GM23338 (cell line): ENCODE measurements at regions not wholly inside any gene's neighbourhood (a gene's known extent, or its start where the extent isn't known, plus 50 kb on each side); places are given as distances from the start of the nearest gene placed in this dataset.

ENCODE experiments used
- ATAC-seq: fragments of 200-7000 bp; cut with Tn5 transposase; 3 replicates; pipeline ENCODE4 v1.9.1; 2020
- DNase-seq: peaks from one replicate; pipeline ENCODE4 v3.0.0-alpha.2; 2015; ENCODE audit warnings: low spot score
- H2AFZ ChIP-seq: fragments of 200-600 bp; sonication (generic); 2 replicates; pipeline ENCODE4 v1.8.0; 2016; ENCODE audit warnings: antibody characterized with exemption, mild to moderate bottlenecking, moderate library complexity
- H3F3A ChIP-seq: fragments of 200-600 bp; sonication (generic); replicated peaks from 2 replicates; pipeline ENCODE4 v1.8.0; 2017; ENCODE audit warnings: antibody characterized with exemption, mixed run types, low read depth
- H3K27ac ChIP-seq: fragments of 200-600 bp; sonication (generic); 2 replicates; pipeline ENCODE4 v1.6.1; 2016; ENCODE audit warnings: low read depth
- H3K27me3 ChIP-seq: fragments of 200-600 bp; sonication (generic); 2 replicates; pipeline ENCODE4 v1.8.0; 2016; ENCODE audit warnings: mild to moderate bottlenecking, mixed run types, moderate library complexity; ENCODE audit not compliant: insufficient read depth
- H3K36me3 ChIP-seq: fragments of 200-600 bp; sonication (generic); 2 replicates; pipeline ENCODE4 v1.8.0; 2016; ENCODE audit warnings: mild to moderate bottlenecking; ENCODE audit not compliant: insufficient read depth
- H3K4me1 ChIP-seq: fragments of 200-600 bp; sonication (generic); 2 replicates; pipeline ENCODE4 v1.8.0; 2016; ENCODE audit warnings: mild to moderate bottlenecking, moderate library complexity; ENCODE audit not compliant: insufficient read depth
- H3K4me2 ChIP-seq: fragments of 200-600 bp; sonication (generic); 2 replicates; pipeline ENCODE4 v1.7.1; 2017; ENCODE audit warnings: mixed run types
- H3K4me3 ChIP-seq: fragments of 200-600 bp; sonication (generic); 2 replicates; pipeline ENCODE4 v1.6.1; 2016; ENCODE audit warnings: mixed run types
- H3K79me2 ChIP-seq: fragments of 200-600 bp; sonication (generic); replicated peaks from 2 replicates; pipeline ENCODE4 v1.8.0; 2017; ENCODE audit warnings: mild to moderate bottlenecking; ENCODE audit not compliant: insufficient read depth
- H3K9me2 ChIP-seq: fragments of 200-600 bp; sonication (generic); 2 replicates; pipeline ENCODE4 v1.8.0; 2017; ENCODE audit not compliant: insufficient read depth
- H4K20me1 ChIP-seq: fragments of 200-600 bp; sonication (generic); replicated peaks from 2 replicates; pipeline ENCODE4 v1.8.0; 2017; ENCODE audit warnings: mild to moderate bottlenecking; ENCODE audit not compliant: insufficient read depth
- H3K27ac Mint-ChIP-seq: 2 replicates; pipeline ENCODE4 v1.8.0; 2020; ENCODE audit warnings: inconsistent platforms, mild to moderate bottlenecking, moderate library complexity, mixed read lengths
- H3K27me3 Mint-ChIP-seq: 3 replicates; pipeline ENCODE4 v1.8.0; 2022; ENCODE audit warnings: low read depth, mild to moderate bottlenecking, moderate library complexity, mixed read lengths, inconsistent platforms; ENCODE audit not compliant: insufficient read depth, poor library complexity
- H3K36me3 Mint-ChIP-seq: 3 replicates; pipeline ENCODE4 v1.8.0; 2021; ENCODE audit warnings: low read depth, mild to moderate bottlenecking, inconsistent platforms, moderate library complexity, mixed read lengths
- H3K4me1 Mint-ChIP-seq: 3 replicates; pipeline ENCODE4 v1.8.0; 2020; ENCODE audit warnings: mild to moderate bottlenecking, inconsistent platforms, mixed read lengths
- H3K4me3 Mint-ChIP-seq: 3 replicates; pipeline ENCODE4 v1.8.0; 2021; ENCODE audit warnings: moderate library complexity, mild to moderate bottlenecking, inconsistent platforms, mixed read lengths
- H3K9me3 Mint-ChIP-seq: 3 replicates; pipeline ENCODE4 v1.8.0; 2020; ENCODE audit warnings: moderate library complexity, mild to moderate bottlenecking, inconsistent platforms, mixed read lengths
- CREB1 ChIP-seq: fragments of 250-450 bp; sonication (Bioruptor Pico); IDR thresholded peaks from 2 replicates; pipeline ENCODE4 v1.5.0; 2020; ENCODE audit warnings: low read depth, mild to moderate bottlenecking, moderate library complexity
- CTCF ChIP-seq, 2 experiments: fragments of 200-600 bp in 1 of 2; sonication (generic) in 1 of 2; conservative IDR thresholded peaks; 2 replicates each; pipeline versions ENCODE4 v1.5.1 to v1.6.1; 2016 to 2017; ENCODE audit warnings: antibody characterized with exemption in 2 of 2, low read depth in 2 of 2, mild to moderate bottlenecking in 2 of 2, moderate library complexity in 1 of 2
- EZH2 ChIP-seq: fragments of 200-600 bp; sonication (generic); IDR thresholded peaks from one replicate; pipeline ENCODE4 v1.8.0; 2017; ENCODE audit warnings: antibody characterized with exemption, mild to moderate bottlenecking, low read depth; ENCODE audit not compliant: unreplicated experiment
- EZH2phosphoT487 ChIP-seq: fragments of 200-600 bp; sonication (generic); IDR thresholded peaks from one replicate; pipeline ENCODE4 v1.8.1; 2018; ENCODE audit warnings: antibody characterized with exemption; ENCODE audit not compliant: unreplicated experiment
- JUNB ChIP-seq: IDR thresholded peaks from one replicate; pipeline ENCODE4 v1.6.1; 2016; ENCODE audit warnings: antibody characterized with exemption; ENCODE audit not compliant: unreplicated experiment
- NANOG ChIP-seq: IDR thresholded peaks from 2 replicates; pipeline ENCODE4 v1.6.1; 2016; ENCODE audit warnings: antibody characterized with exemption, borderline replicate concordance
- POLR2AphosphoS5 ChIP-seq: IDR thresholded peaks from 2 replicates; pipeline ENCODE4 v1.6.1; 2016; ENCODE audit warnings: antibody characterized with exemption, low read depth
- REST ChIP-seq: IDR thresholded peaks from one replicate; pipeline ENCODE4 v1.6.1; 2018; ENCODE audit warnings: antibody characterized with exemption; ENCODE audit not compliant: unreplicated experiment
- STAT1 ChIP-seq: IDR thresholded peaks from one replicate; pipeline ENCODE4 v1.6.1; 2016; ENCODE audit warnings: antibody characterized with exemption; ENCODE audit not compliant: unreplicated experiment
- ZNF114 ChIP-seq: fragments of 250-450 bp; sonication (Bioruptor Pico); IDR thresholded peaks from 2 replicates; pipeline ENCODE4 v1.5.0; 2020; ENCODE audit warnings: mild to moderate bottlenecking, moderate library complexity
- ZNF331 ChIP-seq: fragments of 250-450 bp; sonication (Bioruptor Pico); IDR thresholded peaks from 2 replicates; pipeline ENCODE4 v1.5.0; 2020; ENCODE audit warnings: low read depth, mild to moderate bottlenecking, moderate library complexity
- ZNF462 ChIP-seq: fragments of 250-450 bp; sonication (Bioruptor Pico); IDR thresholded peaks from 2 replicates; pipeline ENCODE4 v1.5.0; 2020; ENCODE audit warnings: mild to moderate bottlenecking, moderate library complexity
- TF ChIP-seq, protein P1 (sequence below): IDR thresholded peaks from 2 replicates; pipeline ENCODE4 v1.6.1; 2016; ENCODE audit warnings: antibody characterized with exemption

- Histone ChIP-seq H3K4me2 (no peak overlapping the region), H3K79me2 (no peaks in the 10 kb centered on the region), H3K36me3 (no peaks in the 10 kb centered on the region), H2AFZ (no peak overlapping the region), H3K9me2 (0 out of 2 replicates have a peak, but pooled peaks cover 4% of the 10 kb centered on the region), H4K20me1 (no peaks in the 10 kb centered on the region), H3K27ac (no peak overlapping the region), H3F3A (no peaks in the 10 kb centered on the region), H3K4me1 (no peaks in the 10 kb centered on the region), H3K4me3 (no peak overlapping the region), H3K27me3 (no peaks in the 10 kb centered on the region)
- H3K4me1 Mint-ChIP-seq: no peaks in the 10 kb centered on the region
- no peaks in the 10 kb centered on the region for H3K9me3 Mint-ChIP-seq
- ATAC-seq: no peak
- H3K27ac Mint-ChIP-seq: no peak overlapping the region
- no peak for DNase-seq
- H3K36me3 Mint-ChIP-seq: no peaks in the 10 kb centered on the region
- H3K27me3 Mint-ChIP-seq: peaks cover 2% of the 10 kb centered on the region
- TF ChIP-seq NANOG (no peak), REST (no peak), CREB1 (CRISPR knock-in tag) (no peak), ZNF462 (no peak), CTCF (conservative IDR thresholded peaks at IDR 0.05; ENCODE audit: low read depth in 2 of 2) (no peak), EZH2 (no peak), JUNB (no peak), POLR2AphosphoS5 (no peak), EZH2phosphoT487 (no peak), STAT1 (no peak), ZNF331 (CRISPR knock-in tag) (no peak), ZNF114 (CRISPR knock-in tag) (no peak)
- TF ChIP-seq, protein P1, sequence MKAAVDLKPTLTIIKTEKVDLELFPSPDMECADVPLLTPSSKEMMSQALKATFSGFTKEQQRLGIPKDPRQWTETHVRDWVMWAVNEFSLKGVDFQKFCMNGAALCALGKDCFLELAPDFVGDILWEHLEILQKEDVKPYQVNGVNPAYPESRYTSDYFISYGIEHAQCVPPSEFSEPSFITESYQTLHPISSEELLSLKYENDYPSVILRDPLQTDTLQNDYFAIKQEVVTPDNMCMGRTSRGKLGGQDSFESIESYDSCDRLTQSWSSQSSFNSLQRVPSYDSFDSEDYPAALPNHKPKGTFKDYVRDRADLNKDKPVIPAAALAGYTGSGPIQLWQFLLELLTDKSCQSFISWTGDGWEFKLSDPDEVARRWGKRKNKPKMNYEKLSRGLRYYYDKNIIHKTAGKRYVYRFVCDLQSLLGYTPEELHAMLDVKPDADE: no peak
- no peak overlapping the region for H3K4me3 Mint-ChIP-seq
Measured at GRCh38 chr20:40806929-40807820, 118.1 kb upstream of the MAFB start.
